Smooth muscle cell of the brain vasculature (primary cell): ENCODE measurements at regions not wholly inside any gene's neighbourhood (a gene's known extent, or its start where the extent isn't known, plus 50 kb on each side); places are given as distances from the start of the nearest gene placed in this dataset.

Experiments
- DNase-seq: peaks from one replicate; pipeline ENCODE4 v3.0.0-alpha.2; 2012; ENCODE audit warnings: low read depth, low spot score

DNA sequence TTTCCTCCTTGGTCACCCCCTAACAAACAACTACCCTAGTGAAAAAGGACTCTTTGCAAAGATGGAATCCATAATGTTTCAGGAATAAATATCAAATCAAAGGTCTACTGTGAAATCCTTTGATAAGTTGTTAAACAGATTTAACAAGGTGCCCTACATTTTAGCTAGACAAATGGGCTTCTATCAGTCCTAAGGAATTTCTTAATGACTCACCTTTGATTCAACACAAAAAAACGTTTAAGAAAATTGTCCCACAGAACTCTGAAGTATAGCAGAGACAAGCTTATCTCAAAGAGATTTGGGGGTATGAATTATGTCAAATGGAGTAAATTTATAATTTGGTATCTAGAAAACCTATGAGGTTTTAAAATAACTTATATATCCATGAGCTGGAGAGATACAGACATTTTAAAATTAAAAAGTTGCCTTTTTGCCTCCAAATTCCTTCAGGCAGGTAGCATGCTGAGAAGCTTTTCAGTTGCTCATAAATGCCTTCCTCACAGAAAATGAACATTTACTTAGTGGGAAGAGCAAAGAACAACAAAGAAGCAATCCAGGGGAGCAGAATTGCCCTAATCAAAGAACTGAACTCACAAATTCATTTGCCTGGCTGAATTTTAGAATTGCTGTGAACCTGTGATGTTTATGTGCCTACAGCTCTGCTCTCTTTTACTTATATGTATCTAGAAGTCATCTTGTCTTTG, 649.3 kb downstream of the STPG2 start:
- no peak for DNase-seq

DNA sequence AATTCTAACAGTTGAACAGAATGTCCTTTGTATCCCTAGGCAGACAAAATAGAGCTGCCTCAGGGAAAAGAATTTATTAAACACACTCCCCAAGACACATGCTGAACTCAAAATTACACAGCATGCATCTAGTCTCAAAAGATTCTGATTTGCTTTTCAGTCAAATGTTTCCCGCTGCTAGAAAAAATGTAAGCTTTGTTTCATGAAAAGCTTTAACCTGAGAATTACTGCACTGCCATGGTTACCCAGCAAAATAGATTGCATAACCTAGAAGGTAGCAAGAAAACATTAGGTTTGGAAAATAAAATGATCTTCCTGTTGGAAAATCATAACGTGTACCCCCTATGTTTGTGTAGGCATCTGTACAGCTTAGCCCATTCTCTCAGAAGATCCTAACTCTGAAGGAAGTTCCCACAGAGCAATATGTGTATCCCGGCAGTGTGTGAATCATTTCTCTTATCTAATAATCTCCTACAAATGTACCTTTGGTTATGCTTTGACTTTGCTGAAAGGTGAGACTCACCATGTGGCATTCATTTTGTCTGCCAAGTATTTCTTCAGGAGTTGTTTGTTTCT, 646.9 kb downstream of the STPG2 start:
- DNase-seq, result peak; percentile 7

GRCh38 chr4:97498875-97499274, 644.4 kb downstream of the STPG2 start:
- no peak for DNase-seq

DNA sequence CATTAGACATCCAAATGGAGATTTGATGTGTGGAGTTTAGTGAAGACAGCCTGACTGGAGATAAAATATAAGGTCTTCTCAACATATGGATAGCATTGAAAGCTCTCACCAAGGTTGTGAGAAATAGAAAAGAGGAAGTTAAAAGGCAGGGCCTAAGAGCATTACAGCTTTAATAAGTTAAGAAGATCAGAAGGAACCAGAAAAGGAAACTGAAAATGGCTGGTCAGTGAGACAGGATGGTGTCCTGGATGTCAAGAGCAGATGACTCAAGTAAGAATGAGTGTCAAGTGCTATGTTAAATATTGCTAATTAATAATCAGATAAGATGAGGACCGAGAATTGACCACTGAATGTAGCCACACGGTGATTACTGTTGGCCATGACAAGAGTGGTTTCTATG, 642.9 kb downstream of the STPG2 start:
- DNase-seq, result no peak

- DNase-seq, result no peak
Measured at GRCh38 chr4:97504713-97505112, 638.6 kb downstream of the STPG2 start.

DNA sequence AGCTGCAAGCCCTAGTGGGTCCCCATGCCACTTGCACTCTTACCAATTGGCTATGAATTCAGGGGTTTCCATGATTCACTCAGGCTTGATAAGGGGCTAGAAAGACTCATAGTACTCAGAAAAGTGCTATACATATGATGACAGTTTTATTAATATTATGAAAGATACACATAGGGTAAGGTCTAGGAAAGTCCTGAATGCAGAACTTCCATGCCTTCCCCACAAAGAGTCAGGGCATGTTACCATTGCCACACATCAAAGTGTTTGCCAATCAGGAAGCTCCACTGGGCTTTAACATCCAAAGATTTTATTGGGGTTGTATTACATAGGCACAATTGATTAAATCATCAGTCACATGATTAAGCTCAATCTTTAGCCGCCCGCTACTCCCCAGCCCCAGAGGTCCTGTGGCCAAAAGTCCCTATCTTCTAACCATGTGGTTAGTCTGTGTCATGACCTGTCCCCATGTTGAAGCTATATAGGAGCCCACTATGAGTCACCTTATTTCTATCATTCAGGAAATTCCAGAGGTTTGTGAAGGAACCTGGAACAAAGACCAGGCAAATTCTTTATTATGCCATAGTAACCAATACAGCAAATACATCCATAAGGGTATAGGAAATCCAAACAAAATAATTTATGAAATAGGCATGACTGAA, 635.6 kb downstream of the STPG2 start:
- no peak for DNase-seq
